ENCODE measurements at regions not wholly inside any gene's neighbourhood (a gene's known extent, or its start where the extent isn't known, plus 50 kb on each side); places are given as distances from the start of the nearest gene placed in this dataset.
A peak's percentile ranks its signal among the peaks of the same experiment; 100 is the strongest.

DNA sequence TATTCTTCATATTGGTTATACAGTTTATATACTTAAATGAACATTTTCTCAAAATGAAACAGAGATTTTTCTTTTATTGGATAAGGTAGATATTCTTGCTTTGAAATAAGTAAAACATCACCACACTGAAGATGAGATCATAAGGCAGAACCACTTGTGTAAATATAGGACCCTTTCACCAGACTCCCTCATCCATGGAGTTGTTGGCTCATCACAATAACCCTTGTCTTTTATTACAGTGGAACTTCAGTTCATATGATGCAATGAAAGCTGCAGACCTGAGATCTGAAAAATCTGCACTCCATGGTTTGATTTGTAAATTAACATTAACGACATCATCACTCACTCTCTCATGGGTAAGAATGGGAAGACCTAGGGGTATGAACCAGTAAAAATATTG is 51.9 kb upstream of the DBX2 start:
- ATAC-seq = no peak
- H3K36me3 Mint-ChIP-seq (ENCODE audit: low read depth) = no peaks in the 10 kb centered on the region
- no peak for DNase-seq
- H3K4me3 Mint-ChIP-seq = no peak overlapping the region
- H3K4me1 Mint-ChIP-seq = peaks cover 4% of the 10 kb centered on the region
- no peak overlapping the region for H3K27ac Mint-ChIP-seq
- H3K27me3 Mint-ChIP-seq = peaks cover 41% of the 10 kb centered on the region
- no peaks in the 10 kb centered on the region for H3K9me3 ChIP-seq (ENCODE audit: control insufficient read depth, low read length, poor library complexity, severe bottlenecking)

DNA sequence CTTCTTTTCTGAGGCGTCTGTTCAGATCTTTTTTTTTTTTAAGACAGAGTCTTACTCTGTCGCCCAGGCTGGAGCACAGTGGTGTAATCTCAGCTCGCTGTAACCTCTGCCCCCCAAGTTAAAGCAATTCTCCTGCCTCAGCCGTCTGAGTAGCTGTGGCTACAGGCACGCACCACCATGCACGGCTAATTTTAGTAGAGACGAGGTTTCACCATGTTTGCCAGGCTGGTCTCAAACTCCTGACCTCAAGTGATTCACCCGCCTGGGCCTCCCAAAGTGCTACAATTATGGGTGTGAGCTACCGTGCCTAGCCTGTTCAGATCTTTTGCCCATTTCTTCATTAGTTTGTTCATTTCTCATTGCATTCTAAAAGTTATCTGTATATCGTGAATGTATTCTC is 55.1 kb upstream of the DBX2 start:
- Mint-ChIP-seq H3K27me3 (peaks cover 40% of the 10 kb centered on the region), H3K36me3 (ENCODE audit: low read depth) (no peaks in the 10 kb centered on the region), H3K4me1 (peaks cover 4% of the 10 kb centered on the region), H3K4me3 (no peak overlapping the region), H3K27ac (no peak overlapping the region)
- ATAC-seq = no peak
- no peaks in the 10 kb centered on the region for H3K9me3 ChIP-seq (ENCODE audit: control insufficient read depth, low read length, poor library complexity, severe bottlenecking)
- no peak for DNase-seq

- Mint-ChIP-seq H3K36me3 (ENCODE audit: low read depth) (no peaks in the 10 kb centered on the region), H3K4me1 (no peaks in the 10 kb centered on the region), H3K4me3 (no peak overlapping the region), H3K27ac (no peak overlapping the region), H3K27me3 (peaks cover 27% of the 10 kb centered on the region)
- ATAC-seq (no peak), DNase-seq (no peak)
- no peaks in the 10 kb centered on the region for H3K9me3 ChIP-seq (ENCODE audit: control insufficient read depth, low read length, poor library complexity, severe bottlenecking)
These were observed 61.4 kb upstream of the DBX2 start for GRCh38 chr12:45112306-45112705.

GRCh38 chr12:45121224-45121623 is 70.3 kb upstream of the DBX2 start:
- no peaks in the 10 kb centered on the region for H3K9me3 ChIP-seq (ENCODE audit: control insufficient read depth, low read length, poor library complexity, severe bottlenecking)
- DNase-seq = no peak
- Mint-ChIP-seq H3K27ac (no peak overlapping the region), H3K4me3 (no peak overlapping the region), H3K4me1 (no peaks in the 10 kb centered on the region), H3K27me3 (peaks cover 17% of the 10 kb centered on the region), H3K36me3 (ENCODE audit: low read depth) (peaks cover 2% of the 10 kb centered on the region)
- no peak for ATAC-seq

GRCh38 chr12:45122768-45123380 is 72.0 kb upstream of the DBX2 start:
- H3K27me3 Mint-ChIP-seq = peaks cover 24% of the 10 kb centered on the region
- H3K36me3 Mint-ChIP-seq (ENCODE audit: low read depth) = peaks cover 5% of the 10 kb centered on the region
- ATAC-seq (no peak), DNase-seq (no peak)
- H3K4me3 Mint-ChIP-seq = no peak overlapping the region
- H3K27ac Mint-ChIP-seq = no peak overlapping the region
- no peaks in the 10 kb centered on the region for H3K9me3 ChIP-seq (ENCODE audit: control insufficient read depth, low read length, poor library complexity, severe bottlenecking)
- H3K4me1 Mint-ChIP-seq = no peaks in the 10 kb centered on the region

DNA sequence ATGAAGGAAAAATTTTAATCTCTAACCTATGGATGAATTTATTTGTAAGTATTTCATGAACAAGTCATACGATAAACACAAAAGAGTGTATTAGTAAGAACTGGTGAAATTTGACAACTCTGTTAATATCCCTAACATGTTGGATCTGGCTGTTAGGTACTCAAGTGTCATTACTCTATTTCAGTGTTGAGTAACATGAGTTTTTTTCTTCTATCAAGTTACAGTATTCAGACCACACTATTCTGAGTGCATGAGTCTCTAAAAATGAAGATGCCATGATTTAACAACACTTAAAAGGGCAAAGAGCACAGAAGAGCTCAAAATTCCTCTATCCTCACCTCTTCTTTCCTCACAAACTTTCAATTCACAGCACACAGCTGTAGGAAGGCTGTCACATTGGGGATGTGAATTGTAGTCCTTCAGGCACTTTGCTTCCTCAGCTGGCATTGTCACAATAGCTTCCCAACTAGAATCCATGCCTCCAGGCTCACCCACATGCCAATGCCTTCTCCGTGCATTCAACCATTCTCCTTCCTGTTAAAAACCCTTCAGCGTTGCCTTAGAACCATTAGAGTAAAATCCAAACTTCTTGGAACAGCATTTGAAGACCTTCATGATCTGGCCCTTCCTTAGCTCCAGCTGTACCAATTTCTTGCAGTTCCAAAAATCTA is 73.7 kb upstream of the DBX2 start:
- Mint-ChIP-seq H3K36me3 (ENCODE audit: low read depth) (peaks cover 5% of the 10 kb centered on the region), H3K27ac (no peak overlapping the region), H3K4me3 (no peak overlapping the region), H3K4me1 (no peaks in the 10 kb centered on the region), H3K27me3 (peaks cover 24% of the 10 kb centered on the region)
- DNase-seq (no peak), ATAC-seq (no peak)
- H3K9me3 ChIP-seq (ENCODE audit: control insufficient read depth, low read length, poor library complexity, severe bottlenecking) = no peaks in the 10 kb centered on the region

DNA sequence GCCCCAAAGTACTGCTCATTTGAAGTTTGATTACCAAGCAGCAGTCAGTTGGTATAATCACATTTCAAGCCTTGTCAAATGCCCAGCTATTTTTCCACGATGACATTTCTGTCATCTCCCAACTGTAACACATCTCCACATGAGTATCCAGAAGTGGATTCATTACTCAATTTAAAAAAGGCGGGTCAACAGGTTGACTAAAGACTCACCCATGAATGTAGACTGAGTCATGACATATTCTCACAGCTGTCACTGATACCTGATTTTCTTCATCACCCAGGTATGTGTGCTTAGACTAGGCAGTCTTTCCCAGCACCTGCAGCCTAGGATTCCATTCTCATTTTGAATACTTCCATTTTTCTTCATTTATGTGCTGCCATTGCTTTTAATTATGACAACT is 75.1 kb upstream of the DBX2 start:
- Mint-ChIP-seq H3K27me3 (peaks cover 23% of the 10 kb centered on the region), H3K27ac (no peak overlapping the region), H3K4me1 (no peaks in the 10 kb centered on the region), H3K4me3 (no peak overlapping the region), H3K36me3 (ENCODE audit: low read depth) (peaks cover 5% of the 10 kb centered on the region)
- DNase-seq = no peak
- H3K9me3 ChIP-seq (ENCODE audit: control insufficient read depth, low read length, poor library complexity, severe bottlenecking) = no peaks in the 10 kb centered on the region
- no peak for ATAC-seq

DNA sequence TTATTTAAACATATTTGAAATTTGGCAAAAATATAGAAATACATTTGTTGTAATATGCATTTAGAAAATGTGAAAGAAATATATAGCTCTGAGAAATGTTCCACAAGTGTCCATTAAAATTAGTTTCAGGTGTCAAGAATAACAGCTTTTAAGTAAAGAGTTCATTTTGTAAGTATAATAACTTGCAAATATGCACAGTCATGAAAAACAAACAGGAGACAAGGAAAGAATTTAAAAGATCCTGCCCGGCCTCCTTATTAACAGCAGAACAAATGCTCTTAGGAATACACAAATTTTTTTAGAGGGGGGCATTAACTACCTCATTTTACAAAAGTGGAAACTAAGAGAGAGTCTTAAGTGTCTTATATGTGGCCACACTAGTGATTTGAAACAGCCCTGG is 77.7 kb upstream of the DBX2 start:
- Mint-ChIP-seq H3K4me1 (no peaks in the 10 kb centered on the region), H3K36me3 (ENCODE audit: low read depth) (peaks cover 5% of the 10 kb centered on the region), H3K27me3 (peaks cover 37% of the 10 kb centered on the region), H3K4me3 (no peak overlapping the region), H3K27ac (no peak overlapping the region)
- DNase-seq (no peak), ATAC-seq (no peak)
- H3K9me3 ChIP-seq (ENCODE audit: control insufficient read depth, low read length, poor library complexity, severe bottlenecking) = no peaks in the 10 kb centered on the region

DNA sequence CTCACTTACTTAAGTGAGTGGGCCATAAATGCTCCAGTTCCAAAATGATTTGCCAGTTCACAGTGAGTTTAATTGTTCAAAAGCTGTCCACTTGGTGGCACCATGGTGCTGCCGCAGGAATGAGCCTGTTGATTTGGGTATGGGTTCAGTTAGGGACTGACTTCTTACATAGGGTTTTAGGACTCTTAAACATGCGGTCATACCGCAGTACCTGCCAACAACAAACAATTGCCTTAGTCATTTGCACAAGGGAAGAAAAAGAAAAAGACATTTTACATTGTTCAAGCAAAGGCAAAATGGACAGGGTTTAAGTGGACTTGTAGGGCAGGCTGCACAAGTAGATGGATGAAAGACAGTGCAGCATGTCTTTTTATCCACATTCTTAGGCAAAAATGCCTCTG is 80.0 kb upstream of the DBX2 start:
- H3K27me3 Mint-ChIP-seq = peaks cover 30% of the 10 kb centered on the region
- H3K9me3 ChIP-seq (ENCODE audit: control insufficient read depth, low read length, poor library complexity, severe bottlenecking) = no peaks in the 10 kb centered on the region
- no peak overlapping the region for H3K4me3 Mint-ChIP-seq
- H3K36me3 Mint-ChIP-seq (ENCODE audit: low read depth) = peaks cover 3% of the 10 kb centered on the region
- DNase-seq (no peak), ATAC-seq (peak; percentile 51)
- no peak overlapping the region for H3K27ac Mint-ChIP-seq
- no peaks in the 10 kb centered on the region for H3K4me1 Mint-ChIP-seq

DNA sequence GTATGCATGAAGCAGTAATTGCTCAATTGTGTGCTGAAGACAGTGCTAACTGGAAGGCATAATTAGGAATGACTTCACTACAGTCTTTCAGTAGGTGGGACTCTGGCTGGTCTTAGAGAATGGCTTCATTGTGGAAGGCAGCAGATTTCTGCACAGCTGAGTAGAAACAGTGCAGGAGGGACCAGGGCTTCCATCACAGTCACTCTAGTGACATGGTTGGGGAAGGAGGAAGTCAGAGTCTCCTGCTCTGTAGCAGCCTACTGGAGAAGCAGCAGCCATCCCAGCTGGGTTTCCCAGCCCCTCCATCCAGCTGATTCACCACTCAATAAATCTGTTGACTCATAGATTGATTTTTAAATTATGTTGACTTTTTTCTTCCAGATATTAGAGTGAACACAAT is 80.6 kb upstream of the DBX2 start:
- no peak for ATAC-seq
- no peaks in the 10 kb centered on the region for H3K9me3 ChIP-seq (ENCODE audit: control insufficient read depth, low read length, poor library complexity, severe bottlenecking)
- Mint-ChIP-seq H3K36me3 (ENCODE audit: low read depth) (peaks cover 3% of the 10 kb centered on the region), H3K27ac (no peak overlapping the region), H3K27me3 (peaks cover 30% of the 10 kb centered on the region), H3K4me3 (no peak overlapping the region), H3K4me1 (no peaks in the 10 kb centered on the region)
- no peak for DNase-seq

GRCh38 chr12:45138609-45139008 is 77.3 kb upstream of the ANO6 start:
- peaks cover 3% of the 10 kb centered on the region for H3K4me1 Mint-ChIP-seq
- ATAC-seq = no peak
- no peak for DNase-seq
- no peaks in the 10 kb centered on the region for H3K36me3 Mint-ChIP-seq (ENCODE audit: low read depth)
- H3K27ac Mint-ChIP-seq = no peak overlapping the region
- H3K4me3 Mint-ChIP-seq = no peak overlapping the region
- H3K27me3 Mint-ChIP-seq = peaks cover 3% of the 10 kb centered on the region
- H3K9me3 ChIP-seq (ENCODE audit: control insufficient read depth, low read length, poor library complexity, severe bottlenecking) = no peaks in the 10 kb centered on the region

DNA sequence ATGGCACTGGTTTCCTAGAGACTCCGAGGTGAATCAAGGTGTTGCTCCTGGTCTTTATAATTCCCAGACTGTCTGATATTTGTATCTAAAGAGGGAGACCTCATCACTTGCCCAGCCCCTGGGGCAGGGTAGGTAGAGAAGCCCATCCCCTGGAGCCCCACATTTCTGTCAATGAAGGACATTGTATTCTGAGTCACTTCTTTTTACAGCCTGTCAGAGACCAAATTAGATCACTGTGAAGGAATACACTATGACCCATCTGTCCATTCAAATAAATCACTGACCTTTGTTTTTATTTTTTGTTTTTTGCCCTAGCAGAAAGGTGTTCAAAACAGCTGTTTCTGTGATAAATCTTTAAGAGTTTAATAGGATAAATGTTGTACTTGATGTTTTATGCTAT is 67.9 kb upstream of the ANO6 start:
- Mint-ChIP-seq H3K4me3 (no peak overlapping the region), H3K4me1 (no peaks in the 10 kb centered on the region), H3K27me3 (no peaks in the 10 kb centered on the region), H3K36me3 (ENCODE audit: low read depth) (no peaks in the 10 kb centered on the region), H3K27ac (no peak overlapping the region)
- DNase-seq (no peak), ATAC-seq (no peak)
- H3K9me3 ChIP-seq (ENCODE audit: control insufficient read depth, low read length, poor library complexity, severe bottlenecking) = no peaks in the 10 kb centered on the region

DNA sequence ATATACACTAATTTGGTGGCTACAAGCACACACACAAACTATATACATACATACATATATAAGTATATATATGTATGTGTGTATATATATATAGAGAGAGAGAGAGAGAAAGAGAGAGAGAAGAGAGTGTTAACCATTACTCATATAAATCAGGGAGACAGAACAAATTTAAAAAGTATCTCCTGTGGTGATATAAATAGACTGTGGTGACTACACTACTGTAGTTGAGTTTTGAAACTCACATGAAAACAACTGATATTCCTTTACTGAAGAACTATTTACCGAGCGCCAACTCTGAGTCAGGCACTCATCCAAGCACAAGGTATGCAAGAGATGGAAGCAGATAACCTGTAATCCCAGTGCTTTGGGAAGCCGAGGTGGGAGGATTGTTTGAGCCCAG is 67.3 kb upstream of the ANO6 start:
- no peak for ATAC-seq
- no peaks in the 10 kb centered on the region for H3K9me3 ChIP-seq (ENCODE audit: control insufficient read depth, low read length, poor library complexity, severe bottlenecking)
- H3K27me3 Mint-ChIP-seq = no peaks in the 10 kb centered on the region
- no peak overlapping the region for H3K27ac Mint-ChIP-seq
- H3K36me3 Mint-ChIP-seq (ENCODE audit: low read depth) = no peaks in the 10 kb centered on the region
- no peak for DNase-seq
- no peaks in the 10 kb centered on the region for H3K4me1 Mint-ChIP-seq
- no peak overlapping the region for H3K4me3 Mint-ChIP-seq

- Mint-ChIP-seq H3K4me3 (no peak overlapping the region), H3K27ac (no peak overlapping the region), H3K36me3 (ENCODE audit: low read depth) (peaks cover 7% of the 10 kb centered on the region), H3K4me1 (no peaks in the 10 kb centered on the region), H3K27me3 (peaks cover 14% of the 10 kb centered on the region)
- peaks cover 7% of the 10 kb centered on the region for H3K9me3 ChIP-seq (ENCODE audit: control insufficient read depth, low read length, poor library complexity, severe bottlenecking)
- no peak for ATAC-seq
- DNase-seq = no peak
These were observed 50.6 kb upstream of the ANO6 start for GRCh38 chr12:45165284-45165683.
